HG02623 (cell line): ENCODE measurements at regions not wholly inside any gene's neighbourhood (a gene's known extent, or its start where the extent isn't known, plus 50 kb on each side); places are given as distances from the start of the nearest gene placed in this dataset.

Source experiments
- ATAC-seq: cut with Tn5 transposase; IDR thresholded peaks from one replicate; pipeline ENCODE4 v1.9.1; 2021; ENCODE audit warnings: moderate library complexity; ENCODE audit not compliant: unreplicated experiment

DNA sequence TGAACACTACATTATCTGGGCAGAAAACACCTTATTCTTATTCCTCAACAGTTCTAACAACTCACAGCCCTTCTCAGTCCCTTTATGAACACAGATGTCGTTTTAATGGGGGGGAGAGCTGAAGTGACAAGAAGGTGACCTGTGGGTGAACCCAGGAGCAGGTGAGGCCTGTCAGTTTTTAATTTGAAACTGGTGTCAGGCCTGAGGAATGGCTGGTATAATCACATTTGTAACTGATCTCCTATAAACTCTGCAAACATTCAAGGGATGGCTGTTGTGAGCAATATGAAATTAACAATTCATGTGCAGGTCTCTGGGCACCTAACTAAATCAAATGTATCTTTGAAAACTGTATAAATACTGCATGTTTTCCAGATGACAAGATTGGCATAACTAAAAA, 362.1 kb upstream of the NR5A2 start:
- no peak for ATAC-seq

DNA sequence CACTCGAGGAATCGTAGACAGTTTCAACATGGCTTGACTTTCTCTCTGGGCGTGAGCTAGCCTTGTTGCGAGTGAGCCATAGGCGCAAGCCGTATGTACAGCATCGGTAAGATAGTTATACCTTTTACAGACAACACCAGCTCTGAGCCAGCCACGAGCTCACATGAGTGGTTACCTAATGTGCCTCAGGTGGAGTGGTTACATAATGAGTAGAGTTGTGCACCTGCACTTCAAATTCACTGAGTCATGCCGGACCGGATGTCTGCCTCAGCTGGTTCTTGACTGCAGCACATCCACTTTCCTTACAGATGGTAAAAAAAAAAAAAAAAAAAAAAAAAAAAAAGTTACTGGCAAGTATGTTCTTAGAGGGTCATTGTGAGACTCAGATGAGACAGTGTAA, 360.4 kb upstream of the NR5A2 start:
- no peak for ATAC-seq

GRCh38 chr1:199669916-199670315, 357.6 kb upstream of the NR5A2 start:
- ATAC-seq = no peak

DNA sequence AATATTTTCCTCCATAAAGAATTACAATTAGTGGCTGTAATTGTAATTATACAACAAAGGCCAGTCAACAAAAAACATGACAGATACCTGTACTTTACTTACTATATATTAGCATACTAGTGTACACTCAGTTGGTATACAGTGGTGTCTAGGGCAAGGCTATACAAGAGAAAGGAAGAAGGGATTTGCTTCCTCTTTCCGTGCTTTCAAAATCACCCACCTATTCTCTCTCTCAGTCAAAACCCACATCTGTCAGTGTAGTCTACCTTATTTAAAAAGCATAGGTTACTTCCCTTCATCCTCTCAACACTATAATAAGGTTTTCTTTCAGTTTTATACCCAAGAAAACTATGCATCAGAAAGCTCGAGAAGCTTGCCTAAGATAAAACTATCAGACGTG, 355.8 kb upstream of the NR5A2 start:
- no peak for ATAC-seq

DNA sequence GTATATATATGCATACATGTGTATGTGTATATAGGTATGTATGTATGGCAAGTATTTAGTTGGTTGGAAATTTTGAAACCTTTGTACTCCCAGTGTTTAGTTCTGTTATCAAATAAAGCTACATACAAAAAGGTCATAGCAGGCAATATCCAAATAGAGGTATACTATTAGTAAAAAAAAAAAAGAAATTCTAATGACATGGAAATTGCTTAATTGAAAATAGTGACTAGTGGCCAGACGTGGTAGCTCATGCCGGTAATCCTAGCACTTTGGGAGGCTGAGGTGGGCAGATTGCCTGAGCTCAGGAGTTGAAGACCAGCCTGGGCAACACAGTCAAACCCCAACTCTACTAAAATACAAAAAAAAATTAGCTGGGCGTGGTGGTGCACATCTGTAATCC, 351.6 kb upstream of the NR5A2 start:
- no peak for ATAC-seq

GRCh38 chr1:199678771-199679170, 348.7 kb upstream of the NR5A2 start:
- ATAC-seq = no peak

GRCh38 chr1:199682081-199682480, 345.4 kb upstream of the NR5A2 start:
- ATAC-seq = no peak

GRCh38 chr1:199684686-199685273, 342.7 kb upstream of the NR5A2 start:
- ATAC-seq = peak; percentile 94

- ATAC-seq = no peak
These were observed 342.1 kb upstream of the NR5A2 start for GRCh38 chr1:199685369-199685768.

DNA sequence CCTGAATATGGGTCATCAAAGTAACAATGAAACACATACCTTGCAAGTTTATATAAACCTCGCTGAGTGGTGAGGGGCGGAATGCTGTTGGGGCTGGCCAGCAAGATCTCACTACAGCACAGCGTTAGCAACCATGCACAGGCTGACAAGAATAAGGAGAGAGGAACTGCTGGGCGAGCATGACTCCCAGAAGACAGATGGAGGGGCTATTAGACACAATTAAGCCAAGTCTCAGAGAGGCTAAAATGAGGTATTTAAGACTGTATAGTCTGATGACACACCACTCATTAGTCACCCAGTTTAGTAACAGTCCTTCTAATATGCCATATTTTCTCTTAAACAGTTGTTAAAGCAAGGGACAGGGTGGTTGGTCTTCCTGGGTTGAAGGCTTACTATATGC, 340.2 kb upstream of the NR5A2 start:
- ATAC-seq = no peak

- no peak for ATAC-seq
These were observed 339.3 kb upstream of the NR5A2 start for GRCh38 chr1:199688133-199688676.

GRCh38 chr1:199688774-199689173, 338.7 kb upstream of the NR5A2 start:
- ATAC-seq = no peak

DNA sequence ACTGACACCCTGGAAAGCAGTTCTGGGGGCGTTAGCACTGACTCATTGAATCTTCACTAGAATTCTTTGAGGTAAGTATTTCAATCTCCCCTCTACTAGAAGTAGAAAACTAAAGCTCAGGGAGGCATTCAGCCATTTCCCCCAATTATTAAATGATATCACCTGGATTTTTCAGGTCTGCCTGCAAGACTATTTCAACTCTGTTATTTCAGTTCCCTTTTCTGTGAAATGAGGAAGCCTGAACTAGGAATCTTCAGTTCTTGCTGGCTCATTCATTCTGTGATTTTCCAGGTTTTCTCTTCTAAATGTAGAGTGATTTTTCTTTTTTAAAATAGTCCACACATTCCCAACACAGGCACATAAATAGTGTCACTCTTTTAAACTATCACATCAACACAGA, 337.0 kb upstream of the NR5A2 start:
- ATAC-seq = no peak

GRCh38 chr1:199691540-199691939, 336.0 kb upstream of the NR5A2 start:
- no peak for ATAC-seq

GRCh38 chr1:199693724-199694123, 333.8 kb upstream of the NR5A2 start:
- ATAC-seq = no peak

DNA sequence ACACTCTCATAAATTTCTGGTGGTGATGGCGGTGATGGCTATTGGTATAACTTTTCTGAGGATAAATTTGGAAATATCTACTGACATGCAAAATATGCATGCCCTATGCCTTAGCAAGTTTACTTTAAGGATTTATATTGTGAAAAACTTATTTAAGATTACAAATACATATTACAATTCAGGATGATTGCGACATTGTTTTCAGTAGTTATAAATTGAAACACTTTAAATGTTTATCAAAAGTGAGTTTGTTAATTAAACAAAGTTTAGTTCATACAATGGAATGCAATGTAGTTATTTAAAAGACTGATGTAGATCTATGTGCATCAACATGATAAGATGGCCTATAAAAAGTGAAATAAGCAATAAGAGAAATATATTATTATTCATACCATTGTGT, 331.3 kb upstream of the NR5A2 start:
- no peak for ATAC-seq

DNA sequence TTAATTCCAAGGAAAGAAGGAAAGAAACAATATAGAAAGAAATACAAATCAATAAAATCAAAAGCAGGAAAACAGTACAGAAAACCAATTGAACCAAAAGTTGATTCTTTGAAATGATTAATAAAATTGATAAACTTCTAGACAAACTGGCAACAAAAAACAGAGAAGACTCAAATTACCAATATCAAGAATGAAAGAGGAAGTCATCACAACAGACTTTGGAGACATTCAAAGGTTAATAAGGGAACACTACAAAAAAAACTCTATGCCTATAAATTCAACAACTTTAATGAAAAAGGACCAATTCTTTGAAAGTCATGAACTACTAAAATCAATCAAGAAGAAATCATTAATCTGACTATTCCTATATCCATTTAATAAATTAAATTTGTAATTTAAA, 329.3 kb upstream of the NR5A2 start:
- no peak for ATAC-seq

- ATAC-seq = no peak
These were observed 327.0 kb upstream of the NR5A2 start for GRCh38 chr1:199700551-199700950.

GRCh38 chr1:199701726-199702125, 325.8 kb upstream of the NR5A2 start:
- ATAC-seq = no peak

DNA sequence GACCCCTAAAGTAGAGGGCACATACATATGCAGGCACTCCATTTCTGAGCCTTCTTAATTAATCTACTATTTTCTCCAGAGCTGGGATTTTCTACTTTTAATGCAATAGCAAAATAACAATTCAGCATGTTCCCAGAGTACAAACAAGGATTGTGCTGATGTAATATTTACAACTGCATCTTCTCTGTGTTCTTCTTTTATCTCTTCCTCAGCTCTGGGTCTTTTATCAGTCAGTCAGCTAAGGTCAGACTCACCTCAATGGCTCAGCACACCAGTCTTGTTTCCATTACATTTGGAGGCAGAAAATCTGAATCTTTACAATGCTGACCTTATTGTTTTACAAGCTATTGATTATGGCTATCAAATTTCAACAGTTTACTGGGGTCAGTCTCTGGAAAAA, 323.3 kb upstream of the NR5A2 start:
- ATAC-seq = no peak

DNA sequence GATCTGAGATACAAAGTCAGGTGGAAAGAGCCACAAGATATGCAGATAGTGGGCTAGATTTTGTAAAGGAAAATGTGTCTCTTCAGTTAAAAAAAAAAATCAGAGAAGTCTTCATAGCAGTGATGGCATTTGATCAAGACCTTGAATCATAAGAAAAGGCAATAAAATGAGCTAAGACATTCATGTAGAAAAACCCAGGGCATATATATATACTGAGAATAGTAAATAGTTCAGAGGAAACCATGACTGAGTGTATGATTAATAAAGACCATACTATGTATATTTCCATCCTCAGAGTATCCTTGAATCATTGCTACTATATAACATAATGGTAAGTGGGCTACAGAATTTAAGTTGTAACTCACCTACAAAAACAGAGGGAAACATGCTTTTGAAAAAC, 321.7 kb upstream of the NR5A2 start:
- no peak for ATAC-seq

- ATAC-seq = no peak
These were observed 320.5 kb upstream of the NR5A2 start for GRCh38 chr1:199706826-199707606.

- ATAC-seq = no peak
These were observed 316.5 kb upstream of the NR5A2 start for GRCh38 chr1:199710974-199711373.
